GM23338 (cell line): ENCODE measurements at regions not wholly inside any gene's neighbourhood (a gene's known extent, or its start where the extent isn't known, plus 50 kb on each side); places are given as distances from the start of the nearest gene placed in this dataset.
A peak's percentile ranks its signal among the peaks of the same experiment; 100 is the strongest.

Source experiments
- ATAC-seq: fragments of 200-7000 bp; cut with Tn5 transposase; 3 replicates; pipeline ENCODE4 v1.9.1; 2020
- DNase-seq: peaks from one replicate; pipeline ENCODE4 v3.0.0-alpha.2; 2015; ENCODE audit warnings: low spot score
- H2AFZ ChIP-seq: fragments of 200-600 bp; sonication (generic); 2 replicates; pipeline ENCODE4 v1.8.0; 2016; ENCODE audit warnings: antibody characterized with exemption, mild to moderate bottlenecking, moderate library complexity
- H3F3A ChIP-seq: fragments of 200-600 bp; sonication (generic); replicated peaks from 2 replicates; pipeline ENCODE4 v1.8.0; 2017; ENCODE audit warnings: antibody characterized with exemption, mixed run types, low read depth
- H3K27ac ChIP-seq: fragments of 200-600 bp; sonication (generic); 2 replicates; pipeline ENCODE4 v1.6.1; 2016; ENCODE audit warnings: low read depth
- H3K27me3 ChIP-seq: fragments of 200-600 bp; sonication (generic); 2 replicates; pipeline ENCODE4 v1.8.0; 2016; ENCODE audit warnings: mild to moderate bottlenecking, mixed run types, moderate library complexity; ENCODE audit not compliant: insufficient read depth
- H3K36me3 ChIP-seq: fragments of 200-600 bp; sonication (generic); 2 replicates; pipeline ENCODE4 v1.8.0; 2016; ENCODE audit warnings: mild to moderate bottlenecking; ENCODE audit not compliant: insufficient read depth
- H3K4me1 ChIP-seq: fragments of 200-600 bp; sonication (generic); 2 replicates; pipeline ENCODE4 v1.8.0; 2016; ENCODE audit warnings: mild to moderate bottlenecking, moderate library complexity; ENCODE audit not compliant: insufficient read depth
- H3K4me2 ChIP-seq: fragments of 200-600 bp; sonication (generic); 2 replicates; pipeline ENCODE4 v1.7.1; 2017; ENCODE audit warnings: mixed run types
- H3K4me3 ChIP-seq: fragments of 200-600 bp; sonication (generic); 2 replicates; pipeline ENCODE4 v1.6.1; 2016; ENCODE audit warnings: mixed run types
- H3K79me2 ChIP-seq: fragments of 200-600 bp; sonication (generic); replicated peaks from 2 replicates; pipeline ENCODE4 v1.8.0; 2017; ENCODE audit warnings: mild to moderate bottlenecking; ENCODE audit not compliant: insufficient read depth
- H3K9me2 ChIP-seq: fragments of 200-600 bp; sonication (generic); 2 replicates; pipeline ENCODE4 v1.8.0; 2017; ENCODE audit not compliant: insufficient read depth
- H4K20me1 ChIP-seq: fragments of 200-600 bp; sonication (generic); replicated peaks from 2 replicates; pipeline ENCODE4 v1.8.0; 2017; ENCODE audit warnings: mild to moderate bottlenecking; ENCODE audit not compliant: insufficient read depth
- H3K27ac Mint-ChIP-seq: 2 replicates; pipeline ENCODE4 v1.8.0; 2020; ENCODE audit warnings: inconsistent platforms, mild to moderate bottlenecking, moderate library complexity, mixed read lengths
- H3K27me3 Mint-ChIP-seq: 3 replicates; pipeline ENCODE4 v1.8.0; 2022; ENCODE audit warnings: low read depth, mild to moderate bottlenecking, moderate library complexity, mixed read lengths, inconsistent platforms; ENCODE audit not compliant: insufficient read depth, poor library complexity
- H3K36me3 Mint-ChIP-seq: 3 replicates; pipeline ENCODE4 v1.8.0; 2021; ENCODE audit warnings: low read depth, mild to moderate bottlenecking, inconsistent platforms, moderate library complexity, mixed read lengths
- H3K4me1 Mint-ChIP-seq: 3 replicates; pipeline ENCODE4 v1.8.0; 2020; ENCODE audit warnings: mild to moderate bottlenecking, inconsistent platforms, mixed read lengths
- H3K4me3 Mint-ChIP-seq: 3 replicates; pipeline ENCODE4 v1.8.0; 2021; ENCODE audit warnings: moderate library complexity, mild to moderate bottlenecking, inconsistent platforms, mixed read lengths
- H3K9me3 Mint-ChIP-seq: 3 replicates; pipeline ENCODE4 v1.8.0; 2020; ENCODE audit warnings: moderate library complexity, mild to moderate bottlenecking, inconsistent platforms, mixed read lengths
- CREB1 ChIP-seq: fragments of 250-450 bp; sonication (Bioruptor Pico); IDR thresholded peaks from 2 replicates; pipeline ENCODE4 v1.5.0; 2020; ENCODE audit warnings: low read depth, mild to moderate bottlenecking, moderate library complexity
- EZH2 ChIP-seq: fragments of 200-600 bp; sonication (generic); IDR thresholded peaks from one replicate; pipeline ENCODE4 v1.8.0; 2017; ENCODE audit warnings: antibody characterized with exemption, mild to moderate bottlenecking, low read depth; ENCODE audit not compliant: unreplicated experiment
- EZH2phosphoT487 ChIP-seq: fragments of 200-600 bp; sonication (generic); IDR thresholded peaks from one replicate; pipeline ENCODE4 v1.8.1; 2018; ENCODE audit warnings: antibody characterized with exemption; ENCODE audit not compliant: unreplicated experiment
- JUNB ChIP-seq: IDR thresholded peaks from one replicate; pipeline ENCODE4 v1.6.1; 2016; ENCODE audit warnings: antibody characterized with exemption; ENCODE audit not compliant: unreplicated experiment
- NANOG ChIP-seq: IDR thresholded peaks from 2 replicates; pipeline ENCODE4 v1.6.1; 2016; ENCODE audit warnings: antibody characterized with exemption, borderline replicate concordance
- POLR2AphosphoS5 ChIP-seq: IDR thresholded peaks from 2 replicates; pipeline ENCODE4 v1.6.1; 2016; ENCODE audit warnings: antibody characterized with exemption, low read depth
- REST ChIP-seq: IDR thresholded peaks from one replicate; pipeline ENCODE4 v1.6.1; 2018; ENCODE audit warnings: antibody characterized with exemption; ENCODE audit not compliant: unreplicated experiment
- STAT1 ChIP-seq: IDR thresholded peaks from one replicate; pipeline ENCODE4 v1.6.1; 2016; ENCODE audit warnings: antibody characterized with exemption; ENCODE audit not compliant: unreplicated experiment
- ZNF114 ChIP-seq: fragments of 250-450 bp; sonication (Bioruptor Pico); IDR thresholded peaks from 2 replicates; pipeline ENCODE4 v1.5.0; 2020; ENCODE audit warnings: mild to moderate bottlenecking, moderate library complexity
- ZNF331 ChIP-seq: fragments of 250-450 bp; sonication (Bioruptor Pico); IDR thresholded peaks from 2 replicates; pipeline ENCODE4 v1.5.0; 2020; ENCODE audit warnings: low read depth, mild to moderate bottlenecking, moderate library complexity
- TF ChIP-seq, protein P1 (sequence below): IDR thresholded peaks from 2 replicates; pipeline ENCODE4 v1.6.1; 2016; ENCODE audit warnings: antibody characterized with exemption
- TF ChIP-seq, protein P2 (sequence below), 2 experiments: fragments of 200-600 bp in 1 of 2; sonication (generic) in 1 of 2; conservative IDR thresholded peaks; 2 replicates each; pipeline versions ENCODE4 v1.5.1 to v1.6.1; 2016 to 2017; ENCODE audit warnings: antibody characterized with exemption in 2 of 2, low read depth in 2 of 2, mild to moderate bottlenecking in 2 of 2, moderate library complexity in 1 of 2

GRCh38 chr10:8138471-8138870 is 84.0 kb downstream of the GATA3 start:
- no peak overlapping the region for H2AFZ ChIP-seq
- H3K4me2 ChIP-seq = no peak overlapping the region
- no peaks in the 10 kb centered on the region for H3K79me2 ChIP-seq
- no peak overlapping the region for H3K4me3 ChIP-seq
- H3K9me2 ChIP-seq = no peaks in the 10 kb centered on the region
- no peaks in the 10 kb centered on the region for H3K27me3 ChIP-seq
- ATAC-seq (no peak), DNase-seq (no peak)
- no peak overlapping the region for H3K27ac Mint-ChIP-seq
- no peaks in the 10 kb centered on the region for H4K20me1 ChIP-seq
- TF ChIP-seq REST = no peak
- TF ChIP-seq, protein P1, sequence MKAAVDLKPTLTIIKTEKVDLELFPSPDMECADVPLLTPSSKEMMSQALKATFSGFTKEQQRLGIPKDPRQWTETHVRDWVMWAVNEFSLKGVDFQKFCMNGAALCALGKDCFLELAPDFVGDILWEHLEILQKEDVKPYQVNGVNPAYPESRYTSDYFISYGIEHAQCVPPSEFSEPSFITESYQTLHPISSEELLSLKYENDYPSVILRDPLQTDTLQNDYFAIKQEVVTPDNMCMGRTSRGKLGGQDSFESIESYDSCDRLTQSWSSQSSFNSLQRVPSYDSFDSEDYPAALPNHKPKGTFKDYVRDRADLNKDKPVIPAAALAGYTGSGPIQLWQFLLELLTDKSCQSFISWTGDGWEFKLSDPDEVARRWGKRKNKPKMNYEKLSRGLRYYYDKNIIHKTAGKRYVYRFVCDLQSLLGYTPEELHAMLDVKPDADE = no peak
- no peak for TF ChIP-seq EZH2phosphoT487
- no peak for TF ChIP-seq ZNF331 (CRISPR knock-in tag)
- no peak for TF ChIP-seq STAT1
- TF ChIP-seq NANOG = no peak
- TF ChIP-seq ZNF114 = no peak
- TF ChIP-seq, protein P2, sequence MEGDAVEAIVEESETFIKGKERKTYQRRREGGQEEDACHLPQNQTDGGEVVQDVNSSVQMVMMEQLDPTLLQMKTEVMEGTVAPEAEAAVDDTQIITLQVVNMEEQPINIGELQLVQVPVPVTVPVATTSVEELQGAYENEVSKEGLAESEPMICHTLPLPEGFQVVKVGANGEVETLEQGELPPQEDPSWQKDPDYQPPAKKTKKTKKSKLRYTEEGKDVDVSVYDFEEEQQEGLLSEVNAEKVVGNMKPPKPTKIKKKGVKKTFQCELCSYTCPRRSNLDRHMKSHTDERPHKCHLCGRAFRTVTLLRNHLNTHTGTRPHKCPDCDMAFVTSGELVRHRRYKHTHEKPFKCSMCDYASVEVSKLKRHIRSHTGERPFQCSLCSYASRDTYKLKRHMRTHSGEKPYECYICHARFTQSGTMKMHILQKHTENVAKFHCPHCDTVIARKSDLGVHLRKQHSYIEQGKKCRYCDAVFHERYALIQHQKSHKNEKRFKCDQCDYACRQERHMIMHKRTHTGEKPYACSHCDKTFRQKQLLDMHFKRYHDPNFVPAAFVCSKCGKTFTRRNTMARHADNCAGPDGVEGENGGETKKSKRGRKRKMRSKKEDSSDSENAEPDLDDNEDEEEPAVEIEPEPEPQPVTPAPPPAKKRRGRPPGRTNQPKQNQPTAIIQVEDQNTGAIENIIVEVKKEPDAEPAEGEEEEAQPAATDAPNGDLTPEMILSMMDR (conservative IDR thresholded peaks at IDR 0.05; ENCODE audit: low read depth in 2 of 2) = no peak
- no peak for TF ChIP-seq JUNB
- TF ChIP-seq CREB1 (CRISPR knock-in tag) = no peak
- H3K9me3 Mint-ChIP-seq = no peaks in the 10 kb centered on the region
- H3K4me1 Mint-ChIP-seq = no peaks in the 10 kb centered on the region
- no peaks in the 10 kb centered on the region for H3F3A ChIP-seq
- no peak overlapping the region for H3K4me3 Mint-ChIP-seq
- H3K36me3 Mint-ChIP-seq = no peaks in the 10 kb centered on the region
- H3K4me1 ChIP-seq = no peaks in the 10 kb centered on the region
- H3K36me3 ChIP-seq = no peaks in the 10 kb centered on the region
- no peak overlapping the region for H3K27ac ChIP-seq
- H3K27me3 Mint-ChIP-seq = peaks cover 4% of the 10 kb centered on the region

DNA sequence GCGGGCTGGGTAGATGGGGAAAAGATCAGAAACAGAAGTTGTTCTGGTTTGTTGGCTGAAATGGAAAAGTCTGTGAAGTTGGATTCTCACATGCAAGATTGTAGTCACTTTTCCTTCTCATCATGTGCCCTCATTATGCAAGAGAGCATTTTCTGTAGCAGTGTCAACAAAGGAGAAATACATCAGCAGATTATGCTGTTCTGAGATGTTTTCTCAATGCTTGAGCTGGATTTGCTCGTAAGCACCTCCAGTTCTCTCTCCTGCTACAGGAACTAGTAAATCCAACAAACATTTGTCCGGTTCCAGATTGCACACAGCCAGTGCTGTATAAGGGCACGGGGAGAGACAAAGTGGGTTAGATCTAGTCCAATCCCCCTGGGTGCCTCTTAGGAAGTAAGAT is 90.0 kb downstream of the GATA3 start:
- no peaks in the 10 kb centered on the region for H3K79me2 ChIP-seq
- 0 out of 2 replicates have a peak overlapping the region, but pooled peaks have one; percentile 81 for H2AFZ ChIP-seq
- Mint-ChIP-seq H3K27me3 (peaks cover 5% of the 10 kb centered on the region), H3K27ac (no peak overlapping the region), H3K4me3 (no peak overlapping the region), H3K4me1 (no peaks in the 10 kb centered on the region), H3K9me3 (no peaks in the 10 kb centered on the region), H3K36me3 (no peaks in the 10 kb centered on the region)
- no peaks in the 10 kb centered on the region for H3K4me1 ChIP-seq
- DNase-seq (no peak), ATAC-seq (no peak)
- H3K9me2 ChIP-seq = no peaks in the 10 kb centered on the region
- no peaks in the 10 kb centered on the region for H4K20me1 ChIP-seq
- H3K36me3 ChIP-seq = no peaks in the 10 kb centered on the region
- no peaks in the 10 kb centered on the region for H3F3A ChIP-seq
- no peaks in the 10 kb centered on the region for H3K27me3 ChIP-seq
- H3K4me3 ChIP-seq = no peak overlapping the region
- no peak overlapping the region for H3K4me2 ChIP-seq
- TF ChIP-seq, protein P1 = no peak
- no peak for TF ChIP-seq ZNF114
- no peak for TF ChIP-seq POLR2AphosphoS5
- TF ChIP-seq EZH2 = no peak
- TF ChIP-seq REST = no peak
- no peak for TF ChIP-seq CREB1 (CRISPR knock-in tag)
- no peak overlapping the region for H3K27ac ChIP-seq
